22Rv1 (cell line): ENCODE measurements at regions not wholly inside any gene's neighbourhood (a gene's known extent, or its start where the extent isn't known, plus 50 kb on each side); places are given as distances from the start of the nearest gene placed in this dataset.

Source experiments
- CTCF ChIP-seq: fragments of 450-650 bp; IDR thresholded peaks from 2 replicates; pipeline ENCODE4 v1.5.1; 2017; ENCODE audit warnings: mild to moderate bottlenecking
- ZFX ChIP-seq: fragments of 450-650 bp; IDR thresholded peaks from 2 replicates; pipeline ENCODE4 v1.6.1; 2017; ENCODE audit warnings: antibody characterized with exemption, borderline replicate concordance

- no peak for TF ChIP-seq CTCF
- TF ChIP-seq ZFX = no peak
Measured at GRCh38 chr17:83162035-83162745, 82.8 kb downstream of the METRNL start.
